ENCODE measurements at regions not wholly inside any gene's neighbourhood (a gene's known extent, or its start where the extent isn't known, plus 50 kb on each side); places are given as distances from the start of the nearest gene placed in this dataset.
"Not testable (repeated sequence)": the region's sequence is repeated elsewhere in the genome, so short reads cannot be mapped to it uniquely, and the experiment has no call there.

DNA sequence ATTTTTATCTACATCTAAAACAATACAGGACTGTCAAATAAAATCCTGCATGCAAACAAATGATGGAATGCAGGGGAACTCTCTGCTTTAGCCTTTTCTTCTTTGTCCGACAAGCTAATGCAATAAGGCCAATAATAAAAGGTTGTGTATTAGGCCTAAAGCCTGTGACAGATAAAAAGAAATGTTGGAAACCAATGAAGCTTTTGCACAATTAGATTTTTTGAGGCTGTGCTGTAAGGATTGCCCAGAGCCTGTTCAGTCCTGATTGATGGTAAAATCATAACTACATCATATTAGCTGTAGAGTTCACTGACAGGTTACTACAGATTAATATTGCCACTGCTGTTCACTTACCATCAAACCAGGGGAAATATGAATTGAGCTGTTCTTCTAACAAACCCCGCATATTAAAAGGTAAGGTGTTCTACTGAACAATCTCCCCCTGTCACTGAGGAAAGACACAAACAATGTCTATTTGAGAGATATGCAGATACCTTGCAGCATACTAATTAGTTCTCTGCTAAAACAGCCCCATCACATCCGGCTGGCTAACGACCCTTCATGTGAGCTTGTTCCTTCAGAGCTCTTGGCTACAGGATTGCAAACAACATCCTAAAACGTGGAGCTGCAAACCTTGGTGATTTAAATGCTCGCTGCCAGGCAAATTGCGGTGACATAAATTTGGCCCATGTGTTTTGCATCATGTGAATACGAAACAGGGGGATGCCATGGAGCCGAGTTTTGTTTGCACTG, 305.4 kb downstream of the MTX2 start:
- no peak overlapping the region for H3K27ac ChIP-seq
- WGBS, 2 donors = 81 to 84% methylated on average over 9 of the region's 9 CpGs
- H3K4me3 ChIP-seq = no peak overlapping the region
- H3K36me3 ChIP-seq = no peaks in the 10 kb centered on the region
- TF ChIP-seq EP300 (IDR thresholded peaks at IDR 0.05) = no peak
- TF ChIP-seq CTCF (IDR thresholded peaks at IDR 0.05) = no peak
- TF ChIP-seq POLR2A (IDR thresholded peaks at IDR 0.05) = no peak
- H3K4me1 ChIP-seq = no peaks in the 10 kb centered on the region
- peaks cover 0 to 5% of the 10 kb centered on the region in 2 donors for H3K27me3 ChIP-seq
- H3K9me3 ChIP-seq = no peaks in the 10 kb centered on the region
- no peak for DNase-seq (ENCODE audit: low spot score in 2 of 2)

DNA sequence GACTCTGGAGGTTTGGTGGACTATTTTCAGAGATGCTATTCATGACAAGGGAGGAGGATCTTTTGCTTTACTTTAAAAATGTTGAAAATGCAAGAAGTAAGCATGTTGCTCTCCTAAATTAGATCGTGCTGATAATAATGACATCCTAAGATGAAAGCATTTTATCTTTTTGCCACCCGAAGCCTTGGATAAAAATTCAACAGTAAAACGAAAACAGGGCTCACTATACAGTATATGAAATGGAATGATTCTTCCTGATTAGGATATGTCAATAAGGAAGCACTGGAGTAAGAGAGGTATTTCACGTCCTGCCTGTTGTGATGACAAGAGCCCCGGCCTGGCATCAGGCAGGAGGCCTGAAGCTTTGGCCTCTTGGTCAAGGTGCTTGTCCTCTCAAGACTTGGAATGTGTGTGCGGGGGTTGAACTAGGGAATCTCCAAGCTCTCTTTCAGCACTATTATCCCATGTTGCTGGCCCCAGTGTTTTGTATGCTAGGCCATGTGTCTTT, 306.0 kb downstream of the MTX2 start:
- 87% methylated on average over 6 of the region's 6 CpGs for WGBS, 2 donors
- no peak for DNase-seq (ENCODE audit: low spot score in 2 of 2)
- no peaks in the 10 kb centered on the region for H3K9me3 ChIP-seq
- H3K27me3 ChIP-seq = peaks cover 0 to 5% of the 10 kb centered on the region in 2 donors
- no peak overlapping the region for H3K27ac ChIP-seq
- H3K36me3 ChIP-seq = no peaks in the 10 kb centered on the region
- TF ChIP-seq EP300 (IDR thresholded peaks at IDR 0.05) (no peak), CTCF (IDR thresholded peaks at IDR 0.05) (no peak), POLR2A (IDR thresholded peaks at IDR 0.05) (no peak)
- H3K4me3 ChIP-seq = no peak overlapping the region
- H3K4me1 ChIP-seq = no peaks in the 10 kb centered on the region

GRCh38 chr2:176577054-176577453, 307.8 kb downstream of the MTX2 start:
- no peaks in the 10 kb centered on the region for H3K36me3 ChIP-seq
- H3K27me3 ChIP-seq = peaks cover 0 to 5% of the 10 kb centered on the region in 2 donors
- H3K27ac ChIP-seq = no peak overlapping the region
- TF ChIP-seq POLR2A (IDR thresholded peaks at IDR 0.05) = no peak
- no peak for DNase-seq (ENCODE audit: low spot score in 2 of 2)
- WGBS, 2 donors = 47 to 59% methylated on average over 1 of the region's 1 CpG
- no peaks in the 10 kb centered on the region for H3K9me3 ChIP-seq
- no peak overlapping the region for H3K4me3 ChIP-seq
- peaks cover 0 to 5% (median 0%) of the 10 kb centered on the region in 4 donors for H3K4me1 ChIP-seq

GRCh38 chr2:176578292-176578691, 309.1 kb downstream of the MTX2 start:
- 97 to 98% methylated on average over 4 of the region's 4 CpGs for WGBS, 2 donors
- H3K27ac ChIP-seq; H3K27me3 ChIP-seq; H3K4me3 ChIP-seq; DNase-seq (ENCODE audit: low spot score in 2 of 2); H3K9me3 ChIP-seq; H3K36me3 ChIP-seq: not testable (repeated sequence)
- peaks cover 0 to 14% (median 0%) of the 10 kb centered on the region in 4 donors for H3K4me1 ChIP-seq

GRCh38 chr2:176579608-176580007, 310.4 kb downstream of the MTX2 start:
- 87 to 89% methylated on average over 6 of the region's 6 CpGs for WGBS, 2 donors
- peaks cover 0 to 25% (median 0%) of the 10 kb centered on the region in 4 donors for H3K4me1 ChIP-seq
- TF ChIP-seq EP300 (IDR thresholded peaks at IDR 0.05) = no peak
- TF ChIP-seq POLR2A (IDR thresholded peaks at IDR 0.05) = no peak
- no peak for TF ChIP-seq CTCF (IDR thresholded peaks at IDR 0.05)
- no peaks in the 10 kb centered on the region for H3K9me3 ChIP-seq
- peaks cover 0 to 4% of the 10 kb centered on the region in 2 donors for H3K27me3 ChIP-seq
- no peak overlapping the region for H3K27ac ChIP-seq
- no peaks in the 10 kb centered on the region for H3K36me3 ChIP-seq
- DNase-seq (ENCODE audit: low spot score in 2 of 2) = no peak
- H3K4me3 ChIP-seq = no peak overlapping the region

DNA sequence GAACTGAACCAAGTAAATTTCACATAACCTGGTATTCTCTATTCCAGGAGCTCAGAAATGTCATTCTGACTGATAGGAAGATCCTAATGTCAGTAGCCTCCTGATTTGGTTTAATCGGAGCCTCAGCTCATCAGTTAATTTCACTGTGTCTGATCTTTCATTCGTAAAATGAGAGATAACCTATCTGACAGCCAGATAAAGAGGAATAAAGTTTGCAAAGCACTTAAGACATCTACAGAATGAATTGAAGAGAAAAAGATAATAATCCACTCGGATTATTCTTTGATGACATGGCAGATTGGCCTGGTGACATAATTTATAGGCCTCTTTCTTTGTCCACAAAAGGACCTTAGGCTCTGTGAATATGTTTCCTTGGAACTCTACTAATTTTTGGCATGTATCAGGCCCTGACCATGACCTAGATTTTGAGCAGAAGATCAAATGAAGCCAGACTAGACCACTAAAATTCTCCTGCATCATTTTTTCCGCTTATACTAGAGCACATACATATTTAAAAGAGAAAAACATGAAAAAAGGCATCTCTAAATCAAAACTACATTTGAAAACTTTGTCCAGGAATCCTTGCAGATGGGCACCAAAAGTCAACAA, 312.4 kb downstream of the MTX2 start:
- no peak for TF ChIP-seq POLR2A (IDR thresholded peaks at IDR 0.05)
- TF ChIP-seq EP300 (IDR thresholded peaks at IDR 0.05) = no peak
- no peak for TF ChIP-seq CTCF (IDR thresholded peaks at IDR 0.05)
- Histone ChIP-seq H3K27ac (no peak overlapping the region), H3K9me3 (no peaks in the 10 kb centered on the region), H3K36me3 (no peaks in the 10 kb centered on the region), H3K4me1 (peaks cover 0 to 25% (median 0%) of the 10 kb centered on the region in 4 donors), H3K4me3 (no peak overlapping the region), H3K27me3 (peaks cover 0 to 5% of the 10 kb centered on the region in 2 donors)
- WGBS, 2 donors = 76 to 77% methylated on average over 4 of the region's 4 CpGs
- no peak for DNase-seq (ENCODE audit: low spot score in 2 of 2)
